NT2/D1 (cell line): ENCODE measurements at regions not wholly inside any gene's neighbourhood (a gene's known extent, or its start where the extent isn't known, plus 50 kb on each side); places are given as distances from the start of the nearest gene placed in this dataset.

ENCODE experiments used
- DNase-seq: peaks from one replicate; pipeline ENCODE4 v3.0.0-alpha.2; 2011; ENCODE audit warnings: low read depth, low spot score
- H3K27me3 ChIP-seq: 2 replicates; pipeline ENCODE4 v1.6.0; 2011; ENCODE audit warnings: mild to moderate bottlenecking; ENCODE audit not compliant: insufficient read length, insufficient read depth
- H3K36me3 ChIP-seq: 2 replicates; pipeline ENCODE4 v1.6.1; 2011; ENCODE audit warnings: mild to moderate bottlenecking, low read length, mixed read lengths; ENCODE audit not compliant: insufficient read depth, insufficient read length
- H3K4me1 ChIP-seq: 2 replicates; pipeline ENCODE4 v1.5.1; 2011; ENCODE audit not compliant: insufficient read depth, insufficient read length
- H3K4me3 ChIP-seq: 2 replicates; pipeline ENCODE4 v1.5.1; 2011; ENCODE audit warnings: low read depth; ENCODE audit not compliant: insufficient read length
- H3K9ac ChIP-seq: 2 replicates; pipeline ENCODE4 v1.6.0; 2011; ENCODE audit warnings: low read depth; ENCODE audit not compliant: insufficient read length
- H3K9me3 ChIP-seq: 2 replicates; pipeline ENCODE4 v1.5.1; 2011; ENCODE audit warnings: mild to moderate bottlenecking, low read length; ENCODE audit not compliant: insufficient read depth
- SUZ12 ChIP-seq: IDR thresholded peaks from 2 replicates; pipeline ENCODE4 v1.6.1; 2011; ENCODE audit not compliant: insufficient read length, insufficient read depth; ENCODE audit errors: extremely low read depth
- YY1 ChIP-seq: IDR thresholded peaks from 2 replicates; pipeline ENCODE4 v1.6.1; 2011; ENCODE audit not compliant: insufficient read length, insufficient read depth
- ZNF274 ChIP-seq: IDR thresholded peaks from 2 replicates; pipeline ENCODE4 v1.6.1; 2011; ENCODE audit warnings: mild to moderate bottlenecking, low read depth, low read length

GRCh38 chr6:43862925-43863324 lies 92.9 kb downstream of the VEGFA start:
- TF ChIP-seq YY1, result no peak
- no peak for TF ChIP-seq ZNF274
- no peak for TF ChIP-seq SUZ12
- Histone ChIP-seq H3K36me3 (no peaks in the 10 kb centered on the region), H3K9me3 (no peaks in the 10 kb centered on the region), H3K4me1 (peaks cover 22% of the 10 kb centered on the region), H3K9ac (no peak overlapping the region), H3K27me3 (no peaks in the 10 kb centered on the region), H3K4me3 (no peak overlapping the region)
- no peak for DNase-seq

- Histone ChIP-seq H3K27me3 (no peaks in the 10 kb centered on the region), H3K4me3 (no peak overlapping the region), H3K9me3 (no peaks in the 10 kb centered on the region), H3K4me1 (peaks cover 24% of the 10 kb centered on the region), H3K9ac (no peak overlapping the region), H3K36me3 (no peaks in the 10 kb centered on the region)
- TF ChIP-seq SUZ12, result no peak
- no peak for TF ChIP-seq YY1
- no peak for TF ChIP-seq ZNF274
- DNase-seq, result no peak
Observed at GRCh38 chr6:43861212-43861894, 91.3 kb downstream of the VEGFA start.

GRCh38 chr6:43860285-43860684 lies 90.3 kb downstream of the VEGFA start:
- no peak for DNase-seq
- H3K36me3 ChIP-seq, result no peaks in the 10 kb centered on the region
- H3K4me3 ChIP-seq, result no peak overlapping the region
- peaks cover 24% of the 10 kb centered on the region for H3K4me1 ChIP-seq
- H3K9ac ChIP-seq, result no peak overlapping the region
- no peaks in the 10 kb centered on the region for H3K27me3 ChIP-seq
- no peaks in the 10 kb centered on the region for H3K9me3 ChIP-seq
- TF ChIP-seq SUZ12, result no peak
- TF ChIP-seq YY1, result no peak
- no peak for TF ChIP-seq ZNF274

- Histone ChIP-seq H3K36me3 (no peaks in the 10 kb centered on the region), H3K4me3 (no peak overlapping the region), H3K4me1 (peaks cover 24% of the 10 kb centered on the region), H3K9ac (no peak overlapping the region), H3K9me3 (no peaks in the 10 kb centered on the region), H3K27me3 (no peaks in the 10 kb centered on the region)
- no peak for DNase-seq
- TF ChIP-seq YY1 (no peak), ZNF274 (no peak), SUZ12 (no peak)
Observed at GRCh38 chr6:43859213-43859612, 89.2 kb downstream of the VEGFA start.

- H3K4me1 ChIP-seq, result peaks cover 24% of the 10 kb centered on the region
- DNase-seq, result no peak
- no peak overlapping the region for H3K4me3 ChIP-seq
- TF ChIP-seq SUZ12 (no peak), ZNF274 (no peak), YY1 (no peak)
- H3K9me3 ChIP-seq, result no peaks in the 10 kb centered on the region
- H3K36me3 ChIP-seq, result no peaks in the 10 kb centered on the region
- H3K9ac ChIP-seq, result no peak overlapping the region
- H3K27me3 ChIP-seq, result no peaks in the 10 kb centered on the region
Observed at GRCh38 chr6:43858161-43859153, 88.4 kb downstream of the VEGFA start.

GRCh38 chr6:43856005-43856765 lies 86.2 kb downstream of the VEGFA start:
- no peak overlapping the region for H3K4me3 ChIP-seq
- no peak for TF ChIP-seq ZNF274
- no peak for TF ChIP-seq SUZ12
- no peak for TF ChIP-seq YY1
- H3K27me3 ChIP-seq, result no peaks in the 10 kb centered on the region
- no peaks in the 10 kb centered on the region for H3K9me3 ChIP-seq
- no peak for DNase-seq
- H3K4me1 ChIP-seq, result peaks cover 24% of the 10 kb centered on the region
- no peaks in the 10 kb centered on the region for H3K36me3 ChIP-seq
- H3K9ac ChIP-seq, result peak overlapping the region; percentile 17

- Histone ChIP-seq H3K27me3 (no peaks in the 10 kb centered on the region), H3K4me1 (peaks cover 23% of the 10 kb centered on the region), H3K4me3 (no peak overlapping the region), H3K9ac (no peak overlapping the region), H3K9me3 (no peaks in the 10 kb centered on the region), H3K36me3 (no peaks in the 10 kb centered on the region)
- DNase-seq, result no peak
- TF ChIP-seq ZNF274, result no peak
- no peak for TF ChIP-seq SUZ12
- no peak for TF ChIP-seq YY1
Observed at GRCh38 chr6:43855247-43855646, 85.2 kb downstream of the VEGFA start.
